Panc1 (cell line): ENCODE measurements at regions not wholly inside any gene's neighbourhood (a gene's known extent, or its start where the extent isn't known, plus 50 kb on each side); places are given as distances from the start of the nearest gene placed in this dataset.

Experiments used
- CTCF ChIP-seq: fragments of 450-650 bp; IDR thresholded peaks from 2 replicates; pipeline ENCODE4 v1.5.1; 2017; ENCODE audit warnings: mild to moderate bottlenecking
- POLR2AphosphoS5 ChIP-seq: IDR thresholded peaks from 2 replicates; pipeline ENCODE4 v1.6.1; 2012; ENCODE audit warnings: mild to moderate bottlenecking, low read depth, low read length, moderate library complexity
- SIN3A ChIP-seq: IDR thresholded peaks from 2 replicates; pipeline ENCODE4 v1.6.1; 2012; ENCODE audit warnings: low read depth, mild to moderate bottlenecking, low read length, moderate library complexity, borderline replicate concordance; ENCODE audit not compliant: insufficient read depth

GRCh38 chr6:45757443-45758130 lies 258.1 kb downstream of the CLIC5 start:
- no peak for TF ChIP-seq CTCF
- no peak for TF ChIP-seq SIN3A
- TF ChIP-seq POLR2AphosphoS5 = no peak
